Activated CD4-positive, alpha-beta T cell treated with anti-CD3 and anti-CD28 coated beads, Interleukin-2, amount 10 ng/mL, durations not matched to agents 7 days and 5 days (primary cell): ENCODE measurements at regions not wholly inside any gene's neighbourhood (a gene's known extent, or its start where the extent isn't known, plus 50 kb on each side); places are given as distances from the start of the nearest gene placed in this dataset.

Experiments
- CTCF ChIA-PET: fragments of 350-600 bp; sonication (Branson Sonifier 250); formaldehyde crosslinking; loops from one replicate; lab custom pipeline; 2021; ENCODE audit warnings: antibody characterized with exemption; lab: Charles Lee
- POLR2A ChIA-PET: fragments of 350-600 bp; sonication (Branson Sonifier 250); formaldehyde crosslinking; loops from one replicate; lab custom pipeline; 2021; ENCODE audit warnings: antibody characterized with exemption; lab: Charles Lee
- DNase-seq: peaks from one replicate; pipeline ENCODE4 v3.0.0-alpha.2; 2020
- H3K27ac Mint-ChIP-seq: one replicate; pipeline ENCODE4 v1.8.0; 2021; ENCODE audit warnings: mild to moderate bottlenecking, moderate library complexity, mixed read lengths
- H3K27me3 Mint-ChIP-seq: one replicate; pipeline ENCODE4 v1.8.0; 2021; ENCODE audit warnings: mixed read lengths
- H3K36me3 Mint-ChIP-seq: one replicate; pipeline ENCODE4 v1.8.0; 2021; ENCODE audit warnings: low read depth, mixed read lengths
- H3K4me1 Mint-ChIP-seq: one replicate; pipeline ENCODE4 v1.8.0; 2021; ENCODE audit warnings: mixed read lengths
- H3K4me3 Mint-ChIP-seq: one replicate; pipeline ENCODE4 v1.8.0; 2021; ENCODE audit warnings: mild to moderate bottlenecking, moderate library complexity, mixed read lengths
- H3K9me3 Mint-ChIP-seq: one replicate; pipeline ENCODE4 v1.8.0; 2021; ENCODE audit warnings: mixed read lengths

DNA sequence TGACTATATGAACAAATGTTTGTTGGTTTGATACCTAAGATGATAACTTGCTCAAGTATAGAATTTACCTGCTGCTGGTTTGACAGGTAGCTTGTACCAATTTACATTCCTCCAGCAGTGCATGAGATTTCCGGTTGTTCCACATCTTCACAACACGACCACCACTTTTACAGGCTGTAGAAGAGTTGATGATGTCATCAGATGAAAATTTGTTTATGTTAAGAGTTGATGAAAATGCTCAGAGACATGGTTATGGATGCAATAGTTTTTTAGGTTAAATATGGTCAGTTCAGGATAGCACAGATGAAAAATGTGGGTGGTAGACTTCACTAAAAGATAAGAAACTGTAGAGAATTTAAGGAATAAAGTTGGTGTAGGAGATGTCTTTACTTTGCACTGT lies 468.3 kb downstream of the PCDH18 start:
- no peak for DNase-seq
- Mint-ChIP-seq H3K36me3 (no peaks in the 10 kb centered on the region), H3K9me3 (peaks cover 3% of the 10 kb centered on the region), H3K27ac (no peak overlapping the region), H3K27me3 (no peaks in the 10 kb centered on the region), H3K4me1 (no peaks in the 10 kb centered on the region), H3K4me3 (no peak overlapping the region)
- POLR2A ChIA-PET: no interaction called here
- CTCF ChIA-PET: no interaction called here

- Mint-ChIP-seq H3K27ac (no peak overlapping the region), H3K36me3 (no peaks in the 10 kb centered on the region), H3K4me3 (no peak overlapping the region), H3K9me3 (peaks cover 4% of the 10 kb centered on the region), H3K4me1 (no peaks in the 10 kb centered on the region), H3K27me3 (no peaks in the 10 kb centered on the region)
- DNase-seq: no peak
- ChIA-PET CTCF (no interaction called here), POLR2A (no interaction called here)
These were observed 489.1 kb downstream of the PCDH18 start for GRCh38 chr4:137043184-137043583.

- ChIA-PET CTCF (no interaction called here), POLR2A (no interaction called here)
- H3K27ac Mint-ChIP-seq: no peak overlapping the region
- no peak for DNase-seq
- no peaks in the 10 kb centered on the region for H3K4me1 Mint-ChIP-seq
- no peak overlapping the region for H3K4me3 Mint-ChIP-seq
- H3K9me3 Mint-ChIP-seq: peaks cover 4% of the 10 kb centered on the region
- H3K36me3 Mint-ChIP-seq: no peaks in the 10 kb centered on the region
- no peaks in the 10 kb centered on the region for H3K27me3 Mint-ChIP-seq
These were observed 492.9 kb downstream of the PCDH18 start for GRCh38 chr4:137039370-137039769.

- Mint-ChIP-seq H3K27me3 (no peaks in the 10 kb centered on the region), H3K4me1 (no peaks in the 10 kb centered on the region), H3K4me3 (no peak overlapping the region), H3K27ac (no peak overlapping the region), H3K36me3 (no peaks in the 10 kb centered on the region), H3K9me3 (peaks cover 3% of the 10 kb centered on the region)
- POLR2A ChIA-PET: no interaction called here
- CTCF ChIA-PET: no interaction called here
- DNase-seq: no peak
These were observed 500.1 kb downstream of the PCDH18 start for GRCh38 chr4:137032222-137032621.

GRCh38 chr4:137029026-137029425 lies 503.3 kb downstream of the PCDH18 start:
- Mint-ChIP-seq H3K4me3 (no peak overlapping the region), H3K4me1 (no peaks in the 10 kb centered on the region), H3K36me3 (no peaks in the 10 kb centered on the region), H3K9me3 (peaks cover 3% of the 10 kb centered on the region), H3K27me3 (no peaks in the 10 kb centered on the region), H3K27ac (no peak overlapping the region)
- ChIA-PET CTCF (no interaction called here), POLR2A (no interaction called here)
- DNase-seq: no peak

- Mint-ChIP-seq H3K27ac (no peak overlapping the region), H3K4me3 (no peak overlapping the region), H3K27me3 (no peaks in the 10 kb centered on the region), H3K36me3 (no peaks in the 10 kb centered on the region), H3K4me1 (no peaks in the 10 kb centered on the region), H3K9me3 (no peaks in the 10 kb centered on the region)
- ChIA-PET CTCF (no interaction called here), POLR2A (no interaction called here)
- no peak for DNase-seq
These were observed 506.7 kb downstream of the PCDH18 start for GRCh38 chr4:137025484-137026059.

DNA sequence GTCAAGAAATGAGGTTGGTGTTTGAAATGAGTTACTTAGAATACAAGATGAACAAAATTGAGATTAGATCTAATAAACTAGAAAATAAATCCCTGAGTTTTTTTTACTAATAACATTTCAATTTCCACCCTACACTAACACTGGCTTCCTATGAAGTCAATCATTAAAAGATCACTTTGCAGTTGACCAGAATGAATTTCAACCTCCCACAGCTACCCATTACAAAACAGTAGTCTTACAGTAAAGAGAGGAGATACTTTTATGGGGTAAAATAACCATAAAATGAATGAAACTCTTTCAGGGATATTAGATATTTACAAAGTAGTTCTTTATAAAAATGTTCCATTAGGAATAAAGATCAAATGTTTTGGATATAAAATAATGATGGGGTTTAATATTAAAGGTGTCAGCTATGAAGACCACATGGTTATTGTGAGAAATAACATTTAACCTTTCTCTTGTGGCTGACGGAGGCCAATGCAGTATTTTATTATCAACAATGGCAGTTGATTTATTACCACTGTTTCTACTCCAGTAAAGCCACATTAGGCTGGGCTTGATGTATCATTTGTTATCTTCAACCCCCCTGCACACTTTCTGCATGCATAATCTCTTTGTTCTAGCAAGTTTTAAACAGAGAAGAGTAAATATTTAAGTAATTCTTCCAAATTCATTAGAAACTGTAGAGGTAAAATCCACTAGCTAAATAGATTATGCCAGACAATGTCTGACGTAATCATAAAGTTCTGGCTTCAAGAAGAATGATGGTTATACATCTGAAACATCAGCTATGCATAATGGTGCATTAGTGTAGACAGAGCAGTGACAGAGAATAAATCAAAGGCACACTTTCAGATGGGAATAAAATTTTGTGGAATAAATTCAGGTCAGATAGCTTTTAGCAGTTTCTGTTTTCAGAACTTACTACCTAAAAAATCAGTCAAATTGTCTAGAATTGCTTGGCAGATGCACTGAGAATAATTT lies 516.6 kb downstream of the PCDH18 start:
- Mint-ChIP-seq H3K36me3 (no peaks in the 10 kb centered on the region), H3K4me3 (no peak overlapping the region), H3K27ac (no peak overlapping the region), H3K27me3 (no peaks in the 10 kb centered on the region), H3K4me1 (no peaks in the 10 kb centered on the region), H3K9me3 (no peaks in the 10 kb centered on the region)
- POLR2A ChIA-PET: no interaction called here
- CTCF ChIA-PET: no interaction called here
- no peak for DNase-seq

- Mint-ChIP-seq H3K36me3 (no peaks in the 10 kb centered on the region), H3K9me3 (peaks cover 13% of the 10 kb centered on the region), H3K27me3 (no peaks in the 10 kb centered on the region), H3K4me3 (no peak overlapping the region), H3K27ac (no peak overlapping the region), H3K4me1 (no peaks in the 10 kb centered on the region)
- ChIA-PET CTCF (no interaction called here), POLR2A (no interaction called here)
- no peak for DNase-seq
These were observed 531.9 kb downstream of the PCDH18 start for GRCh38 chr4:137000432-137000831.

DNA sequence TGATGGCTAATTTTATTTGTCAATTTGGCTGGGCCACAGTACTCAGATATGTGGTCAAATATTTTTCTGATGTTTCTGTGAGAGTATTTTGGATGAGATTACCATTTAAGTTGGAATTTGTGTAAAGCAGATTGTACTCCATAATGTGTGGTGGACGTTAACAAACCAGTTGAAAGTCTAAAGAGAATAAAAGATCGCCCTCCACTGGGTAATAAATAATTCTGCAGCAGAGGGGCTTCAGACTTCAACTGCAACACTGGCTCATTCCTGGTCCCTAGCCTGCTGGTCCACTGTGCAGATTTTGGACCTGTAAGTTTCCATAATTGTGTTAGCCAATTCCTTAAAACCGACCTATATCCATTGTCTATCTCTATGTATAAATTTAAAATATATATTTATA lies 540.3 kb downstream of the PCDH18 start:
- peaks cover 12% of the 10 kb centered on the region for H3K9me3 Mint-ChIP-seq
- H3K36me3 Mint-ChIP-seq: no peaks in the 10 kb centered on the region
- ChIA-PET CTCF (no interaction called here), POLR2A (no interaction called here)
- H3K27me3 Mint-ChIP-seq: no peaks in the 10 kb centered on the region
- H3K27ac Mint-ChIP-seq: no peak overlapping the region
- DNase-seq: no peak
- no peaks in the 10 kb centered on the region for H3K4me1 Mint-ChIP-seq
- no peak overlapping the region for H3K4me3 Mint-ChIP-seq

DNA sequence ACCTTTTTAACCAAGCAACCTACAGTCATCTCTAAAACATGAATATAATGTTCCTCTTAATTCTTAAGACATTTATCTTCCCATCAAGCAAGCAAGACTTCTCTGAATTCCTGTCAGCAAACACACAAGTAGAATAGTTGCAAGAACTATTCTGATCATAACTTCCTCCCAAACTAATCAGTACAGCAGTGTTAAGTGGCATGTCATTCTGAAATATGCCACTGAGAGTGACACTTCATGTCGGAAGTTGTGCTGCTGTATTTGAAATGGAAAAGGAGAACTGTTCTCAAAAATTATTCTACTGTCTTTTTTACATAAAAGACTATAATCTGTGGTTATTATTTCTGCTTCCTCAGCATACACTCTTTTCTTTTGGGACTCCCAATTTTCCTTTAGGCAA lies 546.6 kb downstream of the PCDH18 start:
- Mint-ChIP-seq H3K4me3 (no peak overlapping the region), H3K27me3 (no peaks in the 10 kb centered on the region), H3K9me3 (peaks cover 6% of the 10 kb centered on the region), H3K4me1 (no peaks in the 10 kb centered on the region), H3K27ac (no peak overlapping the region), H3K36me3 (no peaks in the 10 kb centered on the region)
- no peak for DNase-seq
- POLR2A ChIA-PET: no interaction called here
- CTCF ChIA-PET: no interaction called here

- ChIA-PET CTCF (interaction anchor here (0.6 kb wide), 2 partner anchors 26 to 1607 kb away, joined by 4 to 5 read pairs; no protein-coding TSS in a partner anchor), POLR2A (no interaction called here)
- Mint-ChIP-seq H3K9me3 (no peaks in the 10 kb centered on the region), H3K27ac (no peak overlapping the region), H3K36me3 (no peaks in the 10 kb centered on the region), H3K4me3 (no peak overlapping the region), H3K27me3 (no peaks in the 10 kb centered on the region), H3K4me1 (no peaks in the 10 kb centered on the region)
- DNase-seq: no peak
These were observed 565.2 kb downstream of the PCDH18 start for GRCh38 chr4:136967069-136967468.

DNA sequence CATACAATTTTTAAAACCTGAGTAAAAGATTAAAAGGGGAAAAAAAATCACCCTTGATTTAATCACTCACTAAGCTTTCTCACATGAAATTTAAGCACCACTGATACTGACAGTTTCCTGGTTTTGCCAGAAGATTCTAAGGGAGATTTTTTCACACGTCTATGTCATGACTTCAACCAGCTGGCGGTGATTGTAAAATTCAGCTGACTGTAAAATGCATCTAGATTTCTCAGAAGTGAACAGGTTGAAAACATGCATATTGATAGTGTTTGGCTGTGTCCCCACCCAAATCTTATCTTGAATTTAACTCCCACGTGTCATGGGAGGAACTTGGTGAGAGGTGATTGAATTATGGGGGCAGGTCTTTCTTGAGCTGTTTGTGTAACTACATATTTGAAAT lies 566.8 kb downstream of the PCDH18 start:
- Mint-ChIP-seq H3K9me3 (no peaks in the 10 kb centered on the region), H3K27me3 (no peaks in the 10 kb centered on the region), H3K27ac (no peak overlapping the region), H3K4me3 (no peak overlapping the region), H3K4me1 (no peaks in the 10 kb centered on the region), H3K36me3 (no peaks in the 10 kb centered on the region)
- ChIA-PET CTCF (no interaction called here), POLR2A (no interaction called here)
- no peak for DNase-seq

GRCh38 chr4:136962868-136963267 lies 569.4 kb downstream of the PCDH18 start:
- Mint-ChIP-seq H3K27ac (no peak overlapping the region), H3K9me3 (no peaks in the 10 kb centered on the region), H3K4me1 (no peaks in the 10 kb centered on the region), H3K4me3 (no peak overlapping the region), H3K27me3 (no peaks in the 10 kb centered on the region), H3K36me3 (no peaks in the 10 kb centered on the region)
- ChIA-PET POLR2A (no interaction called here), CTCF (interaction anchor here (0.7 kb wide), 1 partner anchor 703 kb away, joined by 3 read pairs; no protein-coding TSS in a partner anchor)
- no peak for DNase-seq
